Psoas muscle (tissue), 7 donors: ENCODE measurements at regions not wholly inside any gene's neighbourhood (a gene's known extent, or its start where the extent isn't known, plus 50 kb on each side); places are given as distances from the start of the nearest gene placed in this dataset.

Source experiments
- ATAC-seq, 4 donors: fragments of 200-7000 bp; cut with Tn5 transposase; one replicate each; pipeline ENCODE4 v1.9.1; 2020; ENCODE audit warnings: moderate library complexity in 3 of 4, mild to moderate bottlenecking in 2 of 4
- DNase-seq, 2 donors: peaks; one replicate each; pipeline ENCODE4 v3.0.0-alpha.2; 2020
- H3K27ac ChIP-seq: fragments of 200-600 bp; one replicate; pipeline ENCODE4 v1.8.0; 2022
- H3K27me3 ChIP-seq, 3 donors: fragments of 200-600 bp in 1 of 3; one replicate each; pipeline versions ENCODE4 v1.6.1 to v1.8.0; 2013 to 2022; ENCODE audit warnings: low read length in 2 of 3, mild to moderate bottlenecking in 2 of 3, moderate library complexity in 1 of 3; ENCODE audit not compliant: insufficient read depth in 3 of 3
- H3K36me3 ChIP-seq, 2 donors: fragments of 200-600 bp in 1 of 2; one replicate each; pipeline versions ENCODE4 v1.6.1 to v1.8.0; 2013 to 2022; ENCODE audit warnings: low read depth in 1 of 2, mild to moderate bottlenecking in 1 of 2, moderate library complexity in 1 of 2; ENCODE audit not compliant: insufficient read depth in 1 of 2
- H3K4me1 ChIP-seq: fragments of 200-600 bp; one replicate; pipeline ENCODE4 v1.8.0; 2022
- H3K4me3 ChIP-seq: fragments of 200-600 bp; one replicate; pipeline ENCODE4 v1.8.0; 2022; ENCODE audit warnings: mild to moderate bottlenecking
- H3K9me3 ChIP-seq: fragments of 200-600 bp; one replicate; pipeline ENCODE4 v1.8.0; 2022
- CTCF ChIP-seq: fragments of 200-600 bp; IDR thresholded peaks from one replicate; pipeline ENCODE4 v1.8.0; 2022; ENCODE audit warnings: antibody characterized with exemption
- WGBS, 3 donors: extraction: QIAGEN DNeasy Blood & Tissue Kit; methylation state at CpG; one replicate each; pipeline versions ENCODE4 v1.1.6 to v1.1.7; 2013; 5-methylcytosine and 5-hydroxymethylcytosine counted together
- intact Hi-C, 2 donors: fragments of 100-400 bp; cut with DNase I; formaldehyde crosslinking; loops; one replicate each; pipeline versions ENCODE4 v1.11.0 to v1.14.2; 2022
- donor health status: healthy with polysubstance abuse.
- donor health status: DM: no; HTN: no; CAD: no; lungs with moderate emphysema.
- donor health status: Bipolar disorder and iron deficiency.
- donor health status: healthy.
- donor health status: DM: yes; HTN: yes; CAD: no.
- donor health status: DM: no; HTN: no; CAD: no.
- donor health status: DM: yes; HTN: yes; CAD: no.

GRCh38 chr12:87804386-87804785 lies 224.8 kb downstream of the C12orf50 start:
- no peak for TF ChIP-seq CTCF
- Histone ChIP-seq H3K9me3 (no peaks in the 10 kb centered on the region), H3K27me3 (no peaks in the 10 kb centered on the region), H3K4me1 (no peaks in the 10 kb centered on the region), H3K36me3 (no peaks in the 10 kb centered on the region), H3K4me3 (no peak overlapping the region), H3K27ac (no peak overlapping the region)
- ATAC-seq (no peak), DNase-seq (no peak)
- intact Hi-C loops = no loop called here
- WGBS, 3 donors = 31 to 91% (median 43%) methylated on average over 1 of the region's 1 CpG

GRCh38 chr12:87802721-87803011 lies 226.5 kb downstream of the C12orf50 start:
- no peaks in the 10 kb centered on the region for H3K27me3 ChIP-seq
- no peaks in the 10 kb centered on the region for H3K36me3 ChIP-seq
- TF ChIP-seq CTCF = no peak
- no peaks in the 10 kb centered on the region for H3K9me3 ChIP-seq
- intact Hi-C loops = no loop called here
- no peak overlapping the region for H3K4me3 ChIP-seq
- H3K27ac ChIP-seq = no peak overlapping the region
- no peak for ATAC-seq
- H3K4me1 ChIP-seq = no peaks in the 10 kb centered on the region
- no peak for DNase-seq
- 97 to 98% (median 97%) methylated on average over 1 of the region's 1 CpG for WGBS, 3 donors

GRCh38 chr12:87801860-87802720 lies 227.1 kb downstream of the C12orf50 start:
- DNase-seq (no peak), ATAC-seq (no peak)
- no peaks in the 10 kb centered on the region for H3K27me3 ChIP-seq
- TF ChIP-seq CTCF = no peak
- H3K27ac ChIP-seq = no peak overlapping the region
- intact Hi-C loops = no loop called here
- H3K36me3 ChIP-seq = no peaks in the 10 kb centered on the region
- H3K4me3 ChIP-seq = no peak overlapping the region
- WGBS, 3 donors = 51 to 61% (median 52%) methylated on average over 4 of the region's 4 CpGs
- H3K4me1 ChIP-seq = no peaks in the 10 kb centered on the region
- no peaks in the 10 kb centered on the region for H3K9me3 ChIP-seq

- no peak overlapping the region for H3K27ac ChIP-seq
- H3K4me1 ChIP-seq = no peaks in the 10 kb centered on the region
- DNase-seq (no peak), ATAC-seq (no peak)
- no peaks in the 10 kb centered on the region for H3K27me3 ChIP-seq
- intact Hi-C loops = no loop called here
- H3K36me3 ChIP-seq = no peaks in the 10 kb centered on the region
- no peaks in the 10 kb centered on the region for H3K9me3 ChIP-seq
- TF ChIP-seq CTCF = no peak
- 14 to 40% (median 19%) methylated on average over 1 of the region's 1 CpG for WGBS, 3 donors
- no peak overlapping the region for H3K4me3 ChIP-seq
Observed at GRCh38 chr12:87796961-87797516, 232.2 kb downstream of the C12orf50 start.
